ENCODE measurements at regions not wholly inside any gene's neighbourhood (a gene's known extent, or its start where the extent isn't known, plus 50 kb on each side); places are given as distances from the start of the nearest gene placed in this dataset.
"Not testable (repeated sequence)": the region's sequence is repeated elsewhere in the genome, so short reads cannot be mapped to it uniquely, and the experiment has no call there.

DNA sequence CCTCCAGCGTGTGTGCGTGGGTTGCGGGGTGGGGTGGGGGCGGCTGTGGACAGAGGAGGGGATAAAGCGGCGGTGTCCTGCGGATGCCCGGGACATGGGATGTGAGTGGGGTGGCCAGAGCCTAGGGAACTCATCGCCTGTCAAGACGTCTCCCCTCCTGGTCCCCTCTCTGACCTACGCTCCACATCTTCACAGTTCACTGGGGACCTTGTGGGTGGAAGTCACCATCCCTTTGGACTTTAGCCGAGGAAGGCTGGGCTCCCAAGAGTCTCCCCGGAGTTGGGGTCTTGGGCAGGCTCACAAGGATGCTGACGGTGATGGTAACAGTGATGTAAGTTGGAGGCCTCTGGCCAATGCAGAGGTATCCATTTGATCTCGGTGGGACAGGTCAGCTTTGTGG lies 760.3 kb upstream of the DEFB115 start:
- H3K4me1 ChIP-seq (ENCODE audit: control insufficient read depth, low read depth, low read length); DNase-seq; H4K8ac ChIP-seq (ENCODE audit: low read depth, low read length); H2BK15ac ChIP-seq (replicated peaks; ENCODE audit: low read depth); H3K18ac ChIP-seq (ENCODE audit: low read length); H3K56ac ChIP-seq (ENCODE audit: low read length); H2BK5ac ChIP-seq (ENCODE audit: low read length); H3K27ac ChIP-seq (ENCODE audit: low read depth, low read length); H3K23ac ChIP-seq (ENCODE audit: low read length); H3K79me2 ChIP-seq (ENCODE audit: control insufficient read depth, insufficient read depth, low read length); H3K4ac ChIP-seq (ENCODE audit: low read depth, low read length); H3K4me3 ChIP-seq (ENCODE audit: low read length); H3K9ac ChIP-seq (ENCODE audit: low read length); H3K4me2 ChIP-seq (ENCODE audit: low read length); H2AK5ac ChIP-seq (ENCODE audit: low read length); H4K5ac ChIP-seq (ENCODE audit: low read length); H3K27me3 ChIP-seq (ENCODE audit: insufficient read depth, low read length, poor library complexity); H2BK120ac ChIP-seq (ENCODE audit: low read depth, low read length); H3K36me3 ChIP-seq (ENCODE audit: control insufficient read depth, insufficient read depth, low read length); H3K79me1 ChIP-seq (ENCODE audit: low read length): not testable (repeated sequence)
- no CpG with 5 or more reads among the region's 15 CpGs for WGBS (ENCODE audit: extremely low coverage, insufficient coverage, low lambda C conversion rate)

DNA sequence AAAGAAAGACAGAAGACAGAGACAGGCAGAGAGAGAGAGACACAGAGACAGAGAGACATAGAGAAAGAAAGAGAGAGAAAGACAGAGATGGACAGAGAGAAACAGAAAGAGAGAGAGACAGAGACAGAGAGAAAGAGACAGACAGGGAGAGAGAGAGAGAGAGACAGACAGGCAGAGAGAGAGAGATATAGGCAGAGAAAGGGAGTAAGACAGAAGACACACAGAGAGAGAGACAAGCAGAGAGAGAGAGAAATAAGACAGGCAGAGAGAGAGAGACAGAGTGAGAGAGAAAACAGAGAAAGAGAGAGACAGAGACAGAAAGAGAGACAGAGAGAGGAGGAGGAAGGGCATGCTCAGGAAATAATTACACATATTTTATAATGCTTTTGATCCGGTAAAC lies 758.3 kb upstream of the DEFB115 start:
- no peak overlapping the region for H2AK5ac ChIP-seq (ENCODE audit: low read length)
- no peak overlapping the region for H2BK120ac ChIP-seq (ENCODE audit: low read depth, low read length)
- no CpG with 5 or more reads among the region's 1 CpG for WGBS (ENCODE audit: extremely low coverage, insufficient coverage, low lambda C conversion rate)
- no peaks in the 10 kb centered on the region for H3K36me3 ChIP-seq (ENCODE audit: control insufficient read depth, insufficient read depth, low read length)
- H4K8ac ChIP-seq (ENCODE audit: low read depth, low read length): no peak overlapping the region
- H2BK15ac ChIP-seq (replicated peaks; ENCODE audit: low read depth): no peak overlapping the region
- H3K4me2 ChIP-seq (ENCODE audit: low read length): no peak overlapping the region
- H2BK5ac ChIP-seq (ENCODE audit: low read length): peak overlapping the region; percentile 22
- H3K4me3 ChIP-seq (ENCODE audit: low read length): no peak overlapping the region
- H3K27me3 ChIP-seq (ENCODE audit: insufficient read depth, low read length, poor library complexity): no peaks in the 10 kb centered on the region
- no peaks in the 10 kb centered on the region for H3K79me1 ChIP-seq (ENCODE audit: low read length)
- H3K56ac ChIP-seq (ENCODE audit: low read length): peak overlapping the region; percentile 54
- H3K4ac ChIP-seq (ENCODE audit: low read depth, low read length): no peak overlapping the region
- H3K23ac ChIP-seq (ENCODE audit: low read length): no peak overlapping the region
- DNase-seq: no peak
- no peak overlapping the region for H3K18ac ChIP-seq (ENCODE audit: low read length)
- H4K5ac ChIP-seq (ENCODE audit: low read length): no peak overlapping the region
- H3K4me1 ChIP-seq (ENCODE audit: control insufficient read depth, low read depth, low read length): no peaks in the 10 kb centered on the region
- peak overlapping the region; percentile 47 for H3K9ac ChIP-seq (ENCODE audit: low read length)
- no peaks in the 10 kb centered on the region for H3K79me2 ChIP-seq (ENCODE audit: control insufficient read depth, insufficient read depth, low read length)
- peak overlapping the region; percentile 33 for H3K27ac ChIP-seq (ENCODE audit: low read depth, low read length)

GRCh38 chr20:30499716-30500446 lies 757.6 kb upstream of the DEFB115 start:
- not testable (repeated sequence) for H3K4me2 ChIP-seq (ENCODE audit: low read length); H3K27me3 ChIP-seq (ENCODE audit: insufficient read depth, low read length, poor library complexity); H3K79me1 ChIP-seq (ENCODE audit: low read length); H2BK120ac ChIP-seq (ENCODE audit: low read depth, low read length); H3K18ac ChIP-seq (ENCODE audit: low read length); H4K8ac ChIP-seq (ENCODE audit: low read depth, low read length); H2BK15ac ChIP-seq (replicated peaks; ENCODE audit: low read depth); H4K5ac ChIP-seq (ENCODE audit: low read length); H3K4me1 ChIP-seq (ENCODE audit: control insufficient read depth, low read depth, low read length); H3K4ac ChIP-seq (ENCODE audit: low read depth, low read length); H3K23ac ChIP-seq (ENCODE audit: low read length); H3K79me2 ChIP-seq (ENCODE audit: control insufficient read depth, insufficient read depth, low read length); H2AK5ac ChIP-seq (ENCODE audit: low read length); H3K4me3 ChIP-seq (ENCODE audit: low read length); H3K36me3 ChIP-seq (ENCODE audit: control insufficient read depth, insufficient read depth, low read length)
- peak overlapping the region; percentile 47 for H3K9ac ChIP-seq (ENCODE audit: low read length)
- peak overlapping the region; percentile 60 for H3K56ac ChIP-seq (ENCODE audit: low read length)
- H3K27ac ChIP-seq (ENCODE audit: low read depth, low read length): peak overlapping the region; percentile 33
- peak overlapping the region; percentile 63 for H2BK5ac ChIP-seq (ENCODE audit: low read length)
- DNase-seq: peak; percentile 81
- no CpG with 5 or more reads among the region's 26 CpGs for WGBS (ENCODE audit: extremely low coverage, insufficient coverage, low lambda C conversion rate)

DNA sequence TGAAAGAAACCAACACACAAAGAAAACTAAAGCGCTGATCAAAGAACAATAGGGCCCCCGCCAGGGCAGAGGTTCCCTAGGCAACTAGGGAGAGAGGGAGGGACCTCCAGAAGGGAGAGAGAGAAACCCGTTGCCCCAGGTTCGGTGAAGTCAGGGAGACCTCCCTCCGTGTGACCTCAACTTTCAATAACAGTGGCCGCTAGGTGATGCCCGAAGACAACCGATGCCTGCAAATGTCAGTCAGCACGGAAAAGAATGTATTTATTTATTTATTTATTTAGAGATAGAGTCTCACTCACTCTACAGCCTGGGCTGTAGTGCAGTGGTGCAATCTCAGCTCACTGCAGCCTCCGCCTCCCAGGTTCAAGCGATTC lies 757.0 kb upstream of the DEFB115 start:
- H3K4ac ChIP-seq (ENCODE audit: low read depth, low read length); H2AK5ac ChIP-seq (ENCODE audit: low read length); H2BK5ac ChIP-seq (ENCODE audit: low read length); H3K27ac ChIP-seq (ENCODE audit: low read depth, low read length); H4K5ac ChIP-seq (ENCODE audit: low read length); H3K79me2 ChIP-seq (ENCODE audit: control insufficient read depth, insufficient read depth, low read length); H2BK15ac ChIP-seq (replicated peaks; ENCODE audit: low read depth); H3K4me1 ChIP-seq (ENCODE audit: control insufficient read depth, low read depth, low read length); H3K4me3 ChIP-seq (ENCODE audit: low read length); H3K27me3 ChIP-seq (ENCODE audit: insufficient read depth, low read length, poor library complexity); H3K23ac ChIP-seq (ENCODE audit: low read length); H3K4me2 ChIP-seq (ENCODE audit: low read length); H3K36me3 ChIP-seq (ENCODE audit: control insufficient read depth, insufficient read depth, low read length); H3K18ac ChIP-seq (ENCODE audit: low read length); H3K79me1 ChIP-seq (ENCODE audit: low read length); H2BK120ac ChIP-seq (ENCODE audit: low read depth, low read length); H4K8ac ChIP-seq (ENCODE audit: low read depth, low read length); H3K9ac ChIP-seq (ENCODE audit: low read length): not testable (repeated sequence)
- peak overlapping the region; percentile 5 for H3K56ac ChIP-seq (ENCODE audit: low read length)
- peak; percentile 98 for DNase-seq
- no CpG with 5 or more reads among the region's 11 CpGs for WGBS (ENCODE audit: extremely low coverage, insufficient coverage, low lambda C conversion rate)

DNA sequence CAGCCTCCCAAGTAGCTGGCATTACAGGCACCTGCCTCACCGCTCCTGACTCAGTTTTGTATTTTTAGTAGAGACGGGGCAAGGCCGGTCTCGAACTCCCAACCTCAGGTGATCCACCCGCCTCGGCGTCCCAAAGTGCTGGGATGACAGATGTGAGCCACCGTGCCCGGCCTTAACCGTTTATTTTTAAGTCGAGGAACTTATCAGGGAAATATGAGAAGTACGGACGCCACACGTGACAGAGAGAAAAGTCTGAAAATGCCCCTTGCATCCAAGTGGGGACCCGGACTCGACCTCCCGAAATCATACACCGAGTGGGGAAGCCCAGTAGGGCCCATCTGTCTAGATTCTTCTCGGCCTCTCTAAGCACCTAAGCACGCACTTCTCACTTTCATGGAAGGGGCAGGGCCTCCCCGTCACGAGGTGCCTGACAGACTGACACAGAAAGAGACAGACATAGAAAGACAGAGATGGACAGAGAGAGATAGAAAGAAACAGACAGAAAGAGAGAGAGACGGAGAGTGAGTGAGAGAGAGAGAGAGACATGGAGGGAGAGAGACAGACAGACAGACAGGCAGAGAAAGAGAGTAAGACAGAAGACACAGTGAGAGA lies 756.5 kb upstream of the DEFB115 start:
- H3K27ac ChIP-seq (ENCODE audit: low read depth, low read length): no peak overlapping the region
- no CpG with 5 or more reads among the region's 23 CpGs for WGBS (ENCODE audit: extremely low coverage, insufficient coverage, low lambda C conversion rate)
- no peak overlapping the region for H3K9ac ChIP-seq (ENCODE audit: low read length)
- H3K18ac ChIP-seq (ENCODE audit: low read length): no peak overlapping the region
- no peak overlapping the region for H4K5ac ChIP-seq (ENCODE audit: low read length)
- no peak overlapping the region for H2BK120ac ChIP-seq (ENCODE audit: low read depth, low read length)
- no peak overlapping the region for H3K23ac ChIP-seq (ENCODE audit: low read length)
- H2BK5ac ChIP-seq (ENCODE audit: low read length): no peak overlapping the region
- H3K4ac ChIP-seq (ENCODE audit: low read depth, low read length): no peak overlapping the region
- no peaks in the 10 kb centered on the region for H3K36me3 ChIP-seq (ENCODE audit: control insufficient read depth, insufficient read depth, low read length)
- no peaks in the 10 kb centered on the region for H3K79me2 ChIP-seq (ENCODE audit: control insufficient read depth, insufficient read depth, low read length)
- peak; percentile 5 for DNase-seq
- no peaks in the 10 kb centered on the region for H3K79me1 ChIP-seq (ENCODE audit: low read length)
- H3K27me3 ChIP-seq (ENCODE audit: insufficient read depth, low read length, poor library complexity): no peaks in the 10 kb centered on the region
- no peak overlapping the region for H3K4me3 ChIP-seq (ENCODE audit: low read length)
- H3K56ac ChIP-seq (ENCODE audit: low read length): peak overlapping the region; percentile 5
- no peak overlapping the region for H4K8ac ChIP-seq (ENCODE audit: low read depth, low read length)
- H2AK5ac ChIP-seq (ENCODE audit: low read length): no peak overlapping the region
- H2BK15ac ChIP-seq (replicated peaks; ENCODE audit: low read depth): no peak overlapping the region
- H3K4me1 ChIP-seq (ENCODE audit: control insufficient read depth, low read depth, low read length): no peaks in the 10 kb centered on the region
- H3K4me2 ChIP-seq (ENCODE audit: low read length): no peak overlapping the region

DNA sequence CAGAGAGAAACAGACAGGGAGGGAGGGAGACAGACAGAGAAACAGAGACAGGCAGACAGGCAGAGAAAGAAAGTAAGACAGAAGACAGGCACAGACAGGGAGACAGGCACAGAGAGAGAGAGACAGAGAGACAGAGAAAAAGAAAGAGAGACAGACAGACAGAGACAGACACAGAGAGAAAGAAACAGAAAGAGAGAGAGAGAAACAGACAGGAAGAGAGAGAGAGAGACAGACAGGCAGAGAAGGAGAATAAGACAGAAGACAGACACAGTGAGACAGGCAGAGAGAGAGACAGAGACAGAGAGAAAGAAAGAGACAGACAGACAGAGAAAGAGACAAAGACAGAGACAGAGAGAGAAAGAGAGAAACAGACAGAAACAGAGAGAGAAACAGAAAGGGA lies 754.8 kb upstream of the DEFB115 start:
- Histone ChIP-seq H3K56ac (ENCODE audit: low read length) (no peak overlapping the region), H3K4me1 (ENCODE audit: control insufficient read depth, low read depth, low read length) (no peaks in the 10 kb centered on the region), H4K5ac (ENCODE audit: low read length) (no peak overlapping the region), H3K27ac (ENCODE audit: low read depth, low read length) (no peak overlapping the region), H3K79me1 (ENCODE audit: low read length) (no peaks in the 10 kb centered on the region), H3K23ac (ENCODE audit: low read length) (no peak overlapping the region), H3K4me2 (ENCODE audit: low read length) (no peak overlapping the region), H3K36me3 (ENCODE audit: control insufficient read depth, insufficient read depth, low read length) (no peaks in the 10 kb centered on the region), H3K4ac (ENCODE audit: low read depth, low read length) (no peak overlapping the region), H3K18ac (ENCODE audit: low read length) (no peak overlapping the region), H3K27me3 (ENCODE audit: insufficient read depth, low read length, poor library complexity) (no peaks in the 10 kb centered on the region), H2AK5ac (ENCODE audit: low read length) (no peak overlapping the region), H2BK5ac (ENCODE audit: low read length) (no peak overlapping the region), H3K9ac (ENCODE audit: low read length) (no peak overlapping the region), H3K79me2 (ENCODE audit: control insufficient read depth, insufficient read depth, low read length) (no peaks in the 10 kb centered on the region), H4K8ac (ENCODE audit: low read depth, low read length) (no peak overlapping the region), H2BK120ac (ENCODE audit: low read depth, low read length) (no peak overlapping the region), H3K4me3 (ENCODE audit: low read length) (no peak overlapping the region), H2BK15ac (replicated peaks; ENCODE audit: low read depth) (no peak overlapping the region)
- DNase-seq: no peak
